ENCODE measurements at regions not wholly inside any gene's neighbourhood (a gene's known extent, or its start where the extent isn't known, plus 50 kb on each side); places are given as distances from the start of the nearest gene placed in this dataset.
"Not testable (repeated sequence)": the region's sequence is repeated elsewhere in the genome, so short reads cannot be mapped to it uniquely, and the experiment has no call there.

DNA sequence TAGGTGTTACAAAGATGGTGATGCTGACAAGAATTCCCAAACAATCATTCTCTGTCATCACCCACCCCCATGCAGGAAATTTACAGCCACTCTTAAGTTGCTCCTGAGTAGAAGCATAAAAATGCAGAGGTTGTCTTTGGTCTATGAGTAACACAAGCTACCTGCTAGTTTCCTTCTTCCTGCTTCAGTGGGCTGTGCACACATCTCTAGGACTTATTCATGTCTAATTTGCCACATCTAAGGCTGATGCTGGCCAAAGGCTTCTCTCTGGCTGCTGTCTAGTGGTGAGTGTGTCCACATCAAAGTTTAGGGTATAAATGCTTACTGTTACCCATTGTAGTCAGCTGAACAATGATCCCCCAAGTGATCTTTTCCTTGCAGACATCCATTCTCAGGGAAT, 662.5 kb downstream of the TYW1 start:
- H3K27ac ChIP-seq, result no peak overlapping the region
- TF ChIP-seq ZFX (IDR thresholded peaks at IDR 0.05), result no peak
- TF ChIP-seq, protein P1, sequence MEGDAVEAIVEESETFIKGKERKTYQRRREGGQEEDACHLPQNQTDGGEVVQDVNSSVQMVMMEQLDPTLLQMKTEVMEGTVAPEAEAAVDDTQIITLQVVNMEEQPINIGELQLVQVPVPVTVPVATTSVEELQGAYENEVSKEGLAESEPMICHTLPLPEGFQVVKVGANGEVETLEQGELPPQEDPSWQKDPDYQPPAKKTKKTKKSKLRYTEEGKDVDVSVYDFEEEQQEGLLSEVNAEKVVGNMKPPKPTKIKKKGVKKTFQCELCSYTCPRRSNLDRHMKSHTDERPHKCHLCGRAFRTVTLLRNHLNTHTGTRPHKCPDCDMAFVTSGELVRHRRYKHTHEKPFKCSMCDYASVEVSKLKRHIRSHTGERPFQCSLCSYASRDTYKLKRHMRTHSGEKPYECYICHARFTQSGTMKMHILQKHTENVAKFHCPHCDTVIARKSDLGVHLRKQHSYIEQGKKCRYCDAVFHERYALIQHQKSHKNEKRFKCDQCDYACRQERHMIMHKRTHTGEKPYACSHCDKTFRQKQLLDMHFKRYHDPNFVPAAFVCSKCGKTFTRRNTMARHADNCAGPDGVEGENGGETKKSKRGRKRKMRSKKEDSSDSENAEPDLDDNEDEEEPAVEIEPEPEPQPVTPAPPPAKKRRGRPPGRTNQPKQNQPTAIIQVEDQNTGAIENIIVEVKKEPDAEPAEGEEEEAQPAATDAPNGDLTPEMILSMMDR (conservative IDR thresholded peaks at IDR 0.05), result no peak

DNA sequence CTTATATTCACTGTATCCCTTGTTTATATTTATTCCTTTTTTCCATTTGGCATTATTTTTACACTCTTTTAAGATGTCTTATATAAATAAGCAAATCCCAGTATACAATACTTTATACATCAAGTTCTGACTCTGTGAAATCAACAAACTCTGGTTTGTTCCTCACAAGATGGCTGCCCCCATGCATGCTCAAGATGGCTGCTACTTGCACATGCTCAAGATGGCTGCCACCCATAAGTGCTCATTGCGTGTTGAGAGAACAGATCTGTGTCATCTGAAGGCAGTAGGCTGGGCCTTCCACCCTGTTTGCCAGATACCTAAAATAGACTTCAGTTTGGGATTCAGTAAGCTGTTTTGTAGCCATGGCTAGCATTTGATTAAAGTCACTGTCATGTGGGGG, 666.2 kb downstream of the TYW1 start:
- no peak for TF ChIP-seq ZFX (IDR thresholded peaks at IDR 0.05)
- TF ChIP-seq, protein P1 (conservative IDR thresholded peaks at IDR 0.05), result no peak
- H3K27ac ChIP-seq, result no peak overlapping the region

DNA sequence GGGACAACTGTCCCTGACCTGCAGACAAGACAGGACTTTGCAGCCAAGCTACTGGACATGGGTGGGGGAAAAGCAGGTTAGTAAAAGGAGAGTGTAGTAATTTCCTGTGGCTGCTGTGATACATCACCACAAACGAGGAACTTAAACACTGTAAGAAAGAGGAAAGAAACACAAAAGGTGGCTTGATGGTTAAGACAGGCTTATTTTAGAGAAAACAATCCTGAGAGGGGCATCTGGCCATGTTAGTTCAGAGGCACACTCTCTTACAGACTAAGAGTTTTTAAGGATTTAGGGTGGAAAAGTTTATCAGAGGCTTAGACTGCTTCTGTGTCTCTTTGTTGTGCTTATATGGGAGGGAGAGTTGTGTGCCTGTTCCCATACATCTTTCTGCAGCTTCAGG, 667.0 kb downstream of the TYW1 start:
- no peak overlapping the region for H3K27ac ChIP-seq
- TF ChIP-seq, protein P1 (conservative IDR thresholded peaks at IDR 0.05), result no peak
- no peak for TF ChIP-seq ZFX (IDR thresholded peaks at IDR 0.05)

DNA sequence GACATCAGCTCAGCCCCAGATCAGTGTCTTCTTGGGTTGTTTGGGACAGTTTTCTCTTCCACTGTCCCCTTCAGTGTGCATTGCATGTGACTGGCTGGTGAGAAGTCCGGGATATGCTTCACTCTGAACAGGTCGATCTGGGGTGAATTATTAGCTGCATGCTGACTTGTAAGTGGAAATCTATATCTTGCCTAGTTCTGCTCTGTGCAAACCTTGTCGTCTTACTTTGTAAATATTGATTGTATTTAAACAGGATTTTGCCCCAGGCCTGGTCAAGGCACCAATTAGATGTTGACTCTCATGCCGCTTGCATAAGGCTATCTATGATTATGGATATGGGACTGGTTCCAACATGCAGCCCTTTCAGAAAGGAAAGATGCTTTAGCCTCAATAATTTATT, 669.7 kb downstream of the TYW1 start:
- peak overlapping the region; percentile 59; the same call in 1 of the 2 replicates for H3K27ac ChIP-seq

DNA sequence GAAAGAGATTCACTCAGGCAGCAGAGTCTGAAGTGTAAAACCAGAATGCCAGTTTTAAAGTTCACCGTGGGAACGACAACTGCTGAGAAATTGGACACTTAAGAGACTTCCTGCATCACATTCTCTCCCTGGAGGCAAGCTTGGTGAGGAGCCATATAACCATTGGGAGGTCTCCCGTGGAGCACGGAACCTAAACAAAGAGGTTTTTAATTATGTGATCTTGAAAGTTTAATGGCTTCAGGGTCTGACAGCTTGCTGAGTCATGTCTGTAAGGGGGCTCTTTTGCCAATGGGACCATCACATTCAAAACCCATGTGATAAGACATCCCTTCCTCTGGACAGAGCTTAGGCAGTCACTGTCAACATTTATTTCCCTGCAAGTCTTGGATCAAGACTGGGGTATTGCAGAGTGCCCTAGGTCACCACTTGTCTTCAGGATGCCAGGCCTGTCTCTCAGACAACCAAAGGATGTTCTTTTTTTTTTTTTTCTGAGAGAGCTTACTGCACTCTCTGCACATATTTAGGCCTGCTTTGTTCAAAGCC, 674.4 kb downstream of the TYW1 start:
- no peak overlapping the region for H3K27ac ChIP-seq
- TF ChIP-seq ZFX (IDR thresholded peaks at IDR 0.05), result no peak
- TF ChIP-seq, protein P1 (conservative IDR thresholded peaks at IDR 0.05), result no peak

DNA sequence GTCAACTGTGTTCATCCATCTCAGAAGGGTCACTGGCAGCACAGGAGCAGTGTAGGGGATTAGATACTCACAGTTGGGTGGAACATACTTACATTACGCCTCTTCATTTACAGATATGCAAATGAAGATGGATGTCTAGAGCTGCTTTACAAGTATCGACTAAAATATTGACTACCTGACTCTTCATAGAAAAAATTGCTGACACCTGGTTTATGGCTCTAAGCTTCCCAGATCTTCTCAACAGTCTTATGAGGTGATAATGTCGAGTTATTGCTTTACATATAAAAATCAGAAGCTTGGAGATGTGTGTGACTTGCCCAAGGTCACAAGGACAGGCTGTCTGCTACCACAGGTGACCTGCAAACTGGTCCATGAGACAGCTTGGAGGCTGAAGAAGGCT, 677.2 kb downstream of the TYW1 start:
- no peak overlapping the region for H3K27ac ChIP-seq
- no peak for TF ChIP-seq ZFX (IDR thresholded peaks at IDR 0.05)
- TF ChIP-seq, protein P1 (conservative IDR thresholded peaks at IDR 0.05), result no peak

DNA sequence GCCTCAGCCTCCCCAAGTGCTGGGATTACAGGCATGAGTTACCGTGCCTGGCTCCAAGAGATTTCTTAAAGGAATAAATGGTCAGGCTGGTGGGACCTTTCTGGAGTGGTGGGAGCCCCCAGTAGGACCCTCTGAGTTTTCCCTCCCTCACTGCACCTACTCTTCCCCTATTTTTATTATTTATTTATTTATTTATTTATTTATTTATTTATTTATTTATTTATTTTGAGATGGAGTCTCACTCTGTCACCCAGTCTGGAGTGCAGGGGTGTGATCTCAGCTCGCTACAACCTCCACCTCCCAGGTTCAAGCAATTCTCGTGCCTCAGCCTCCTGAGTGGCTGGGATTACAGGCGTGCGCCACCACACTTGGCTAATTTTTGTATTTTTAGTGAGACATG, 678.2 kb downstream of the TYW1 start:
- H3K27ac ChIP-seq, result not testable (repeated sequence)

DNA sequence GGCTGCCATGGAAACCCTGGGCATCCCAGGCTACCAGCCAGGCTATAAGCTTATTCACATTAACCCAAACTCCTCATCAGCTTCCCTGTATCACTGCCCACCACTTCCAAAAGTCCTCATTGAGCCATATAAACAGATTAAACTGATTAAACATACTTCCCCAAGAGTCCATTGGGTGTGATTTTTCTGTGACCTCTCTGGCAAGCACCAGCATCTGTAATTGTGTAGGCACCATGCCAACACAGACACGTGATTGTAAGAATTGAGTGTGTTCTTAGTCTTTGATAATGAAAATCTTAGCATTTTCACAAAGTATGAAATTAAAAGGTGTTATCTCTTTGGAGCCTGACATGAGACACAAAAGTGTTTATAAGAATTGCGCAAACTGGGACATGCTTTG, 679.3 kb downstream of the TYW1 start:
- no peak overlapping the region for H3K27ac ChIP-seq
- no peak for TF ChIP-seq ZFX (IDR thresholded peaks at IDR 0.05)
- TF ChIP-seq, protein P1 (conservative IDR thresholded peaks at IDR 0.05), result no peak

Measured in C4-2B (cell line).